Smooth muscle cell (in vitro differentiated cells): ENCODE measurements at regions not wholly inside any gene's neighbourhood (a gene's known extent, or its start where the extent isn't known, plus 50 kb on each side); places are given as distances from the start of the nearest gene placed in this dataset.

Source experiments
- DNase-seq: peaks from one replicate; lab custom pipeline; 2025; ENCODE audit not compliant: unreplicated experiment; lab: John Stamatoyannopoulos, UW
- H2AFZ ChIP-seq: fragments of 200-600 bp; sonication (generic); 2 replicates; pipeline ENCODE4 v1.6.0; 2016; ENCODE audit warnings: antibody characterized with exemption, low read depth, mild to moderate bottlenecking
- H3F3A ChIP-seq: fragments of 200-600 bp; sonication (generic); 2 replicates; pipeline ENCODE4 v1.6.0; 2017; ENCODE audit warnings: antibody characterized with exemption, low read depth
- H3K27ac ChIP-seq: fragments of 200-600 bp; sonication (generic); 2 replicates; pipeline ENCODE4 v1.5.1; 2016; ENCODE audit warnings: low read depth, mild to moderate bottlenecking
- H3K27me3 ChIP-seq: fragments of 200-600 bp; sonication (generic); 2 replicates; pipeline ENCODE4 v1.6.1; 2016; ENCODE audit warnings: low read depth, mild to moderate bottlenecking
- H3K36me3 ChIP-seq: fragments of 200-600 bp; sonication (generic); 2 replicates; pipeline ENCODE4 v1.5.1; 2016; ENCODE audit warnings: low read depth
- H3K4me1 ChIP-seq: fragments of 200-600 bp; sonication (generic); 2 replicates; pipeline ENCODE4 v1.5.1; 2016; ENCODE audit warnings: low read depth
- H3K4me2 ChIP-seq: fragments of 200-600 bp; sonication (generic); 2 replicates; pipeline ENCODE4 v1.6.0; 2016; ENCODE audit warnings: mild to moderate bottlenecking
- H3K4me3 ChIP-seq: fragments of 200-600 bp; sonication (generic); 2 replicates; pipeline ENCODE4 v1.5.1; 2016; ENCODE audit warnings: mild to moderate bottlenecking
- H3K79me2 ChIP-seq: fragments of 200-600 bp; sonication (generic); 2 replicates; pipeline ENCODE4 v1.6.0; 2016; ENCODE audit warnings: low read depth, mild to moderate bottlenecking
- H3K9ac ChIP-seq: fragments of 200-600 bp; sonication (generic); 2 replicates; pipeline ENCODE4 v1.6.0; 2016; ENCODE audit warnings: low read depth
- H3K9me3 ChIP-seq: fragments of 200-600 bp; sonication (generic); replicated peaks from 2 replicates; pipeline ENCODE4 v1.5.1; 2016; ENCODE audit warnings: low read depth
- H4K20me1 ChIP-seq: fragments of 200-600 bp; sonication (generic); 2 replicates; pipeline ENCODE4 v1.6.0; 2016; ENCODE audit warnings: low read depth
- WGBS: methylation state at CpG from one replicate; pipeline ENCODE4 v1.1.7; 2016; ENCODE audit warnings: low lambda C conversion rate; 5-methylcytosine and 5-hydroxymethylcytosine counted together
- TF ChIP-seq, protein P1 (sequence below): fragments of 200-600 bp; sonication (generic); IDR thresholded peaks from 2 replicates; pipeline ENCODE4 v1.5.1; 2017; ENCODE audit warnings: borderline replicate concordance, mild to moderate bottlenecking, antibody characterized with exemption; ENCODE audit not compliant: insufficient read depth, poor library complexity, severe bottlenecking

DNA sequence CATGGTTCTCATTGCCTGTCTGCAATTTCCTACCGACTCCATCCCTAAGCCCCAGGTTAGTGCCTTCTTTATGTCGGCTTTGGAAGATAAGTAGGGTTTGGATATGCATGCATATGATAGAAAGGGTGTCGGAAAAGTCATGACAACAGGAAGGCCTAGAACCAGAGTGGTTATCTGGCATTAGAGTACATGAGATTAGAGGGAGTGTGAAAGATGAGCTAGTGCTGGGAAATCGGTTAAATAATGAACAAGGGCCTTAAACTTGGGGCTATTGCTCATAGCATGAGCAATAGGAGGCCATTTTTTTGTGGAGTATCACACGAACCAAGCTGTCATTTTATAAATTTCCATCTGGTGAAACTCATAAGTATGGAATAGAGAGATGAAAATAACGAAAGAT lies 54.0 kb upstream of the LPP start:
- Histone ChIP-seq H3K36me3 (no peaks in the 10 kb centered on the region), H3K4me2 (no peak overlapping the region), H3K9ac (no peak overlapping the region), H2AFZ (no peak overlapping the region), H3K4me1 (no peaks in the 10 kb centered on the region), H3F3A (no peaks in the 10 kb centered on the region), H3K9me3 (no peaks in the 10 kb centered on the region), H3K27me3 (no peaks in the 10 kb centered on the region), H3K79me2 (no peaks in the 10 kb centered on the region), H4K20me1 (no peaks in the 10 kb centered on the region), H3K27ac (no peak overlapping the region), H3K4me3 (no peak overlapping the region)
- no peak for DNase-seq
- WGBS: 76% methylated on average over 6 of the region's 6 CpGs
- TF ChIP-seq, protein P1, sequence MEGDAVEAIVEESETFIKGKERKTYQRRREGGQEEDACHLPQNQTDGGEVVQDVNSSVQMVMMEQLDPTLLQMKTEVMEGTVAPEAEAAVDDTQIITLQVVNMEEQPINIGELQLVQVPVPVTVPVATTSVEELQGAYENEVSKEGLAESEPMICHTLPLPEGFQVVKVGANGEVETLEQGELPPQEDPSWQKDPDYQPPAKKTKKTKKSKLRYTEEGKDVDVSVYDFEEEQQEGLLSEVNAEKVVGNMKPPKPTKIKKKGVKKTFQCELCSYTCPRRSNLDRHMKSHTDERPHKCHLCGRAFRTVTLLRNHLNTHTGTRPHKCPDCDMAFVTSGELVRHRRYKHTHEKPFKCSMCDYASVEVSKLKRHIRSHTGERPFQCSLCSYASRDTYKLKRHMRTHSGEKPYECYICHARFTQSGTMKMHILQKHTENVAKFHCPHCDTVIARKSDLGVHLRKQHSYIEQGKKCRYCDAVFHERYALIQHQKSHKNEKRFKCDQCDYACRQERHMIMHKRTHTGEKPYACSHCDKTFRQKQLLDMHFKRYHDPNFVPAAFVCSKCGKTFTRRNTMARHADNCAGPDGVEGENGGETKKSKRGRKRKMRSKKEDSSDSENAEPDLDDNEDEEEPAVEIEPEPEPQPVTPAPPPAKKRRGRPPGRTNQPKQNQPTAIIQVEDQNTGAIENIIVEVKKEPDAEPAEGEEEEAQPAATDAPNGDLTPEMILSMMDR: no peak

DNA sequence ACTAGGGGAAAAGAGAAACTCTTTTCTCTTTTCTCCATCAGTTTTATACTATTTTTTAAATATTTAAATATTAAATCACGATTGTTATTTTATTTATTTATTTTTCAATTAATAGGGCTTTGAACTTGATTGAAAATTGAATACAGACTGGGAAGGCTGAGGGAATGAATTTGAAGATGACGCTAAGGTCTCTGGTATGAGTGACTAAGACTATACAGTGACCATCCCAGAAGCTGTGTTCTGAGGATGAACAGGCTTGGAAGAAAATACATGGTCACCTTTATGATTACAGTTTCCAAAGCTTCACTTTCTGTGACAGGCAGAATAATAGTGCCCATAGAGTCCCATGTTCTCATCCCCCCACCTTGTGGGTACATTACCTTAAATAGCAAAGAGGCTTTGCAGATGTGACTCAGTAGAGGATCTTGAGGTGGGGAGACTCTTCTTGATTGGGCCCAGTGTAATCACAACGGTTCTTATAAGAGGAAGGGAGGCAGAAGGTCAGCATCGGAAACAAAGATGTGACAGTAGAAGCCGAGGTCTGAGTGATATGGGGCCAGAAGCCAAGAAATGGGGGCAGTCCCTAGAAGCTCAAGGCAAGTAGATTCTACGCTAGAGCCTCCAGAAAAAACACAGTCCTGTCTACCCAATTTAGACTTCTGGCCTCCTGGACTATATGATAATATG lies 51.0 kb upstream of the LPP start:
- Histone ChIP-seq H3K9ac (no peak overlapping the region), H3K9me3 (no peaks in the 10 kb centered on the region), H3K27me3 (no peaks in the 10 kb centered on the region), H3K4me1 (peaks cover 9% of the 10 kb centered on the region), H3K4me3 (no peak overlapping the region), H3K79me2 (no peaks in the 10 kb centered on the region), H3K4me2 (no peak overlapping the region), H4K20me1 (no peaks in the 10 kb centered on the region), H3F3A (no peaks in the 10 kb centered on the region), H3K36me3 (no peaks in the 10 kb centered on the region), H2AFZ (no peak overlapping the region), H3K27ac (no peak overlapping the region)
- WGBS: 94% methylated on average over 6 of the region's 6 CpGs
- DNase-seq: no peak
- TF ChIP-seq, protein P1: no peak

DNA sequence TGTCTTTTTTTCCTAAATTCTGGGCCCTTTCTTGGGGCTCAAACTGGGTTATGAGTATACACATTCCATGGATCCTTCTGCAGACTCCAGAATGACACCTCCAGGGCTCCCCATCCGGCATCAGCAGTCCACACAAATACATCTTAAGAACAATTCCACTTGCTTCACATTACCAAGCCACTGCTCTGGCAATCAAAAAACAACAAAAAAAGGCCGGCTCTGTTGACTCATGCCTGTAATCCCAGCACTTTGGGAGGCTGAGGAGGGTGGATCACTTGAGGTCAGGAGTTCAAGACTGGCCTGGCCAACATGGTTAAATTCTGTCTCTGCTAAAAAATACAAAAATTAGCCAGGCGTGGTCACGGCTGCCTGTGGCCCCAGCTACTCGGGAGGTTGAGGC lies 49.9 kb upstream of the LPP start:
- no peaks in the 10 kb centered on the region for H3K9me3 ChIP-seq

More for the DNA sequence above, 49.9 kb upstream of the LPP start:
- no peak overlapping the region for H2AFZ ChIP-seq
- no peaks in the 10 kb centered on the region for H3K79me2 ChIP-seq
- TF ChIP-seq, protein P1: no peak
- H3K4me3 ChIP-seq: no peak overlapping the region
- H3K27ac ChIP-seq: no peak overlapping the region
- peaks cover 9% of the 10 kb centered on the region for H3K4me1 ChIP-seq
- no peaks in the 10 kb centered on the region for H4K20me1 ChIP-seq
- no peak for DNase-seq
- no peaks in the 10 kb centered on the region for H3F3A ChIP-seq
- H3K4me2 ChIP-seq: no peak overlapping the region
- no peaks in the 10 kb centered on the region for H3K36me3 ChIP-seq
- WGBS: 87% methylated on average over 5 of the region's 5 CpGs
- no peak overlapping the region for H3K9ac ChIP-seq
- H3K27me3 ChIP-seq: no peaks in the 10 kb centered on the region
